GM12864 (cell line): ENCODE measurements at regions not wholly inside any gene's neighbourhood (a gene's known extent, or its start where the extent isn't known, plus 50 kb on each side); places are given as distances from the start of the nearest gene placed in this dataset.

ENCODE experiments used
- DNase-seq: peaks from one replicate; pipeline ENCODE4 v3.0.0-alpha.2; 2011; ENCODE audit warnings: low read depth
- H3K4me3 ChIP-seq: 2 replicates; pipeline ENCODE4 v1.5.1; 2011; ENCODE audit warnings: mild to moderate bottlenecking, low read depth, low read length, control low read depth
- CTCF ChIP-seq: IDR thresholded peaks from 2 replicates; pipeline ENCODE4 v1.5.1; 2011; ENCODE audit warnings: low read depth, mild to moderate bottlenecking, moderate library complexity, low read length, control low read depth, inconsistent platforms; ENCODE audit errors: missing control alignments

DNA sequence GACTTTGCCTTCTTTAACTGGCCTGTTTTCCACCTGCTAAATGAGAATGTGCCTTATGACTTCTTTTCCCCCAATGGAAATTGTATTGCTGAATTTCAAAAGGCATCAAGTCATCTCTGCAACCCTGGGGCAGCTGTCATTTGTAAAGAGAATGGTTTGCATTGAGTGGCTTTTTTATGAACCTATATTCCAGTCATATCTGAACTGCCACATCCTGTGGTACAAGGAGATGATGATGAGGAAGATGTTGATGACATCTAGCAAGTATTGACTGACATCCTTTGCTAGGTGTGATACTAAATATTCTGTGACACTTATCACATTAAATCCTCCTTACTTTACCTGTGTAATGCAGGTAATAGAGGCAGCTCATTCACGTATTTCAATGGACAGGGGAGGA is 88.3 kb upstream of the KIAA1217 start:
- no peak overlapping the region for H3K4me3 ChIP-seq
- DNase-seq: no peak
- no peak for TF ChIP-seq CTCF

DNA sequence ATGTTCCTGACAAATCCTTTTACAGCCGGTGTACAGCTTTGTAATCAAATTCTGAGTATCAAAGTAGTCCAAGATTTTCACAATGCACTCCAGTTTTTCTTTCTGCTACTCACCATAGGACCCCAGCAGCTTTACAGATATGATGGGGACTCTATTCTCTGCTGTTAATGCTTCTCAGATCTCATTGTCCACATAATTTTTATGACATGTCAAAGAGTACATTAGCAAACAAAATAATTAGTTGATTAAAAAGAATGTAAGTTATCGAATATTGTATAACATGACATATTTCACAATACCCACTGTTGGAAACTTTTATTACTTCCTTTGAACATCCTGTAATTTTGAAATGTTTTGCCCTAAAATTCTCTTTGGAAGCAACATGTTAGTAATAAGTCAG is 81.4 kb upstream of the KIAA1217 start:
- TF ChIP-seq CTCF: no peak
- H3K4me3 ChIP-seq: no peak overlapping the region
- DNase-seq: no peak

DNA sequence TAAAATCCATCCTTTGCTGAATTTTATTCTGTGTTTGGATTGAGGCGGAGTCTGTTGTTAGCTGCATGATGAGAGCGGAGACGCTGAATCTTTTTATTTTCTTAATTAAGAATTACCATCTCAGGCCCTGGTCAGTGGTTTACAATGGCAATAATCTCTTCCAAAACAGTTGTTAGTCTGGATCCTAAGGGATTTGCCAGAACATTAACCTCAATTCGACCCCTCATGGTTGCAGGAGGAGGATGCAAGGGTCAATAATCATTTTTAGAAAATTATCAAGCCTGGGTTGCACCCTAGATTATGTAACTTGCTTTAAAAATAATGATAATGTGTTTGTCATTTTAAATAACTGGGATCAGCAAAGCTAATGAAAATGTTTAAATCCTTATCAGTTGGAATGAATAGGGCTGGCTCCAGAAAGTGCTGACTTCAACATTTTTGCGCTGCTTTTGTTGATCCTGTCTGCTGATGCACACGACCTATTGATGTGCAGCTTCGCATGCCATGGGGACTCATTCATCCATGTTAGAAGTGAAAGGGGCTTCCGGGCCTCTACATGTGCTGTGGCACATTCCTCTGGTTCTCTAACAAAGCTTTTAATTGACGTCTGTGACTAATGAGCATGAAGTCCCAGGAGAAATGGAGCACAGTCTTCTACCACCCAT is 80.7 kb upstream of the KIAA1217 start:
- TF ChIP-seq CTCF: no peak
- DNase-seq: no peak
- H3K4me3 ChIP-seq: no peak overlapping the region

GRCh38 chr10:24132741-24133140 is 76.2 kb upstream of the KIAA1217 start:
- no peak overlapping the region for H3K4me3 ChIP-seq
- TF ChIP-seq CTCF: no peak
- DNase-seq: no peak

GRCh38 chr10:24133835-24134234 is 75.1 kb upstream of the KIAA1217 start:
- DNase-seq: no peak
- H3K4me3 ChIP-seq: no peak overlapping the region
- no peak for TF ChIP-seq CTCF

DNA sequence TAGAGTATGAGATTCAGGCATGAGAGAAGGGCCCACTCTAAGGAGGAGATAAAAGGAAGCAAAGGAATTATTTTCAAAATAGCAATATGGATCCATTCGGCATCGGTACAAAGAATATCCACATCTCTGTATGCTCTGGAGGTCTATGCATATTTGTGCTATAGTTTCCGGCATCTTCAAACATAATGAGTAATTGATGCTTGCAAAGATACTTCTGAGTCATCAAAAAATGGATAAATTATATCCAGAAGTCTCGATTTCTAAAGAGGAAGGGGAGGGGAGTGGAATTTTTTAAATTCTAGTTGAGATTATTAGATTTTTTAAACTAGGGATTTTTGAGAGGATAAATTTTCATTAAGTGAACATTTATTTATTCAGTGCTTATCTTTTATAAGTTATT is 72.9 kb upstream of the KIAA1217 start:
- TF ChIP-seq CTCF: no peak
- no peak overlapping the region for H3K4me3 ChIP-seq
- DNase-seq: no peak

- TF ChIP-seq CTCF: no peak
- no peak for DNase-seq
- H3K4me3 ChIP-seq: no peak overlapping the region
Observed at GRCh38 chr10:24147321-24147720, 61.6 kb upstream of the KIAA1217 start.
